ENCODE measurements at regions not wholly inside any gene's neighbourhood (a gene's known extent, or its start where the extent isn't known, plus 50 kb on each side); places are given as distances from the start of the nearest gene placed in this dataset.

- WGBS, 3 donors, result 52 to 59% (median 55%) methylated on average over 9 of the region's 9 CpGs
- intact Hi-C loops (cut with DNase I), result no loop called here
- TF ChIP-seq CTCF (IDR thresholded peaks at IDR 0.05), result no peak
- ATAC-seq (peak; percentile 83 to 92 (median 90)), DNase-seq (peak; percentile 80 to 85)
- Histone ChIP-seq H3K4me1 (peaks cover 18% of the 10 kb centered on the region), H3K27ac (peak overlapping the region; percentile 5), H3K4me3 (no peak overlapping the region), H3K27me3 (ENCODE audit: insufficient read depth in 3 of 3, low read length in 2 of 3) (no peaks in the 10 kb centered on the region), H3K36me3 (ENCODE audit: insufficient read depth in 1 of 2, low read depth in 1 of 2) (no peaks in the 10 kb centered on the region), H3K9me3 (no peaks in the 10 kb centered on the region)
Observed at GRCh38 chr7:89232-90019, 102.9 kb upstream of the FAM20C start.

GRCh38 chr7:90111-91063 is 102.0 kb upstream of the FAM20C start:
- Histone ChIP-seq H3K27me3 (ENCODE audit: insufficient read depth in 3 of 3, low read length in 2 of 3) (no peaks in the 10 kb centered on the region), H3K36me3 (ENCODE audit: insufficient read depth in 1 of 2, low read depth in 1 of 2) (no peaks in the 10 kb centered on the region), H3K27ac (peak overlapping the region; percentile 5), H3K9me3 (no peaks in the 10 kb centered on the region), H3K4me3 (no peak overlapping the region), H3K4me1 (peaks cover 18% of the 10 kb centered on the region)
- DNase-seq, result no peak
- TF ChIP-seq CTCF (IDR thresholded peaks at IDR 0.05), result no peak
- 81 to 89% (median 84%) methylated on average over 13 of the region's 13 CpGs for WGBS, 3 donors
- ATAC-seq, result peak in 1 of 4 donors; percentile 44
- intact Hi-C loops (cut with DNase I), result no loop called here

- Histone ChIP-seq H3K9me3 (no peaks in the 10 kb centered on the region), H3K4me1 (peaks cover 18% of the 10 kb centered on the region), H3K4me3 (no peak overlapping the region), H3K27ac (no peak overlapping the region), H3K27me3 (ENCODE audit: insufficient read depth in 3 of 3, low read length in 2 of 3) (no peaks in the 10 kb centered on the region), H3K36me3 (ENCODE audit: insufficient read depth in 1 of 2, low read depth in 1 of 2) (no peaks in the 10 kb centered on the region)
- no peak for TF ChIP-seq CTCF (IDR thresholded peaks at IDR 0.05)
- WGBS, 3 donors, result 83 to 90% (median 85%) methylated on average over 16 to 18 of the region's 18 CpGs
- ATAC-seq, result no peak
- DNase-seq, result no peak
- intact Hi-C loops (cut with DNase I), result no loop called here
Observed at GRCh38 chr7:91396-92175, 100.8 kb upstream of the FAM20C start.

GRCh38 chr7:92231-92674 is 100.1 kb upstream of the FAM20C start:
- no peaks in the 10 kb centered on the region for H3K27me3 ChIP-seq (ENCODE audit: insufficient read depth in 3 of 3, low read length in 2 of 3)
- TF ChIP-seq CTCF (IDR thresholded peaks at IDR 0.05), result no peak
- no peaks in the 10 kb centered on the region for H3K9me3 ChIP-seq
- intact Hi-C loops (cut with DNase I), result no loop called here
- DNase-seq, result no peak
- no peak overlapping the region for H3K27ac ChIP-seq
- H3K4me3 ChIP-seq, result no peak overlapping the region
- peaks cover 18% of the 10 kb centered on the region for H3K4me1 ChIP-seq
- ATAC-seq, result no peak
- no peaks in the 10 kb centered on the region for H3K36me3 ChIP-seq (ENCODE audit: insufficient read depth in 1 of 2, low read depth in 1 of 2)
- WGBS, 3 donors, result 66 to 71% (median 66%) methylated on average over 6 of the region's 6 CpGs
